Heart right ventricle (tissue), 16 donors: ENCODE measurements at regions not wholly inside any gene's neighbourhood (a gene's known extent, or its start where the extent isn't known, plus 50 kb on each side); places are given as distances from the start of the nearest gene placed in this dataset.

Experiments used
- ATAC-seq, 8 donors: fragments of 200-7000 bp; cut with Tn5 transposase; one replicate each; pipeline ENCODE4 v1.9.1; 2020; ENCODE audit warnings: mild to moderate bottlenecking in 8 of 8, moderate library complexity in 8 of 8, moderate number of reproducible peaks in 1 of 8
- DNase-seq, 2 donors: peaks; one replicate each; pipeline ENCODE4 v3.0.0-alpha.2; 2020
- H3K27ac ChIP-seq, 10 donors: fragments of 200-600 bp; sonication (generic) in 2 of 10; one replicate each; pipeline versions ENCODE4 v1.5.0 to v1.8.0; 2020 to 2022; ENCODE audit warnings: mild to moderate bottlenecking in 3 of 10
- H3K27me3 ChIP-seq, 7 donors: fragments of 200-600 bp; one replicate each; pipeline ENCODE4 v1.8.0; 2021 to 2022; ENCODE audit warnings: mild to moderate bottlenecking in 2 of 7
- H3K36me3 ChIP-seq, 9 donors: fragments of 200-600 bp; sonication (generic) in 1 of 9; one replicate each; pipeline versions ENCODE4 v1.5.0 to v1.8.0; 2020 to 2022; ENCODE audit warnings: mild to moderate bottlenecking in 2 of 9
- H3K4me1 ChIP-seq, 9 donors: fragments of 200-600 bp; sonication (generic) in 1 of 9; one replicate each; pipeline versions ENCODE4 v1.5.0 to v1.8.0; 2020 to 2022; ENCODE audit warnings: mild to moderate bottlenecking in 4 of 9
- H3K4me3 ChIP-seq, 10 donors: fragments of 200-600 bp; sonication (generic) in 2 of 10; one replicate each; pipeline versions ENCODE4 v1.5.0 to v1.8.0; 2020 to 2022; ENCODE audit warnings: mild to moderate bottlenecking in 7 of 10, moderate library complexity in 2 of 10
- H3K9me3 ChIP-seq, 11 donors: fragments of 200-600 bp in 10 of 11; sonication (generic) in 2 of 11; one replicate each; pipeline versions ENCODE4 v1.5.0 to v1.8.0; 2013 to 2022; ENCODE audit warnings: mild to moderate bottlenecking in 2 of 11, control low read depth in 1 of 11, moderate library complexity in 1 of 11
- CTCF ChIP-seq, 9 donors: fragments of 200-600 bp; sonication (generic) in 2 of 9; IDR thresholded peaks; one replicate each; pipeline versions ENCODE4 v1.5.0 to v1.8.0; 2021 to 2022; ENCODE audit warnings: antibody characterized with exemption in 9 of 9, mild to moderate bottlenecking in 5 of 9, moderate library complexity in 1 of 9
- WGBS, 2 donors: extraction: QIAGEN DNeasy Blood & Tissue Kit; methylation state at CpG; one replicate each; pipeline ENCODE4 v1.1.7; 2013; ENCODE audit warnings: inconsistent platforms in 1 of 2; 5-methylcytosine and 5-hydroxymethylcytosine counted together
- intact Hi-C, 10 donors: fragments of 100-400 bp; cut with DNase I; formaldehyde crosslinking; loops; one replicate each; pipeline versions ENCODE4 v1.11.1 to v1.14.2; 2022
- donor health status: Arrhythmogenic right ventricular cardiomyopathy.
- donor health status: ischemic (EF 13 %, LVEDD 7.1; RV severe dilation, severe dysfunction).
- donor health status: healthy with polysubstance abuse.
- donor health status: DM: no; HTN: yes; CAD: no.
- donor health status: DM: no; HTN: no; CAD: no.
- donor health status: ischemic (EF 25% LVEDD 6.9; RV normal size, moderate dysfunction).
- donor health status: ischemic (EF 25% LVEDD 5.7; RV mildly dilated, moderate dysfunction).
- donor health status: healthy.
- donor health status: DM: yes; HTN: yes; CAD: no.
- donor health status: Ischemic cardiomyopathy.
- donor health status: ischemic (EF 35%, LVEDD 5.7; RV mildly dilated, moderate dysfunction).
- donor health status: nonischemic (EF 11% LVEDD 7.7; RV severe dilation, severe dysfunction).
- donor health status: DM: yes; HTN: yes; CAD: no.
- donor health status: PGD.
- donor health status: ischemic (EF 29% LVEDD 5.4; RV normal size, mild dysfunction).
- donor health status: nonischemic (EF 23%, LVEDD 6.1; RV moderate dilation, normal function).

GRCh38 chr3:193769437-193769836, 176.4 kb downstream of the OPA1 start:
- Histone ChIP-seq H3K9me3 (no peaks in the 10 kb centered on the region), H3K27me3 (peaks cover 0 to 28% (median 6%) of the 10 kb centered on the region in 7 donors), H3K27ac (no peak overlapping the region), H3K4me3 (no peak overlapping the region), H3K36me3 (no peaks in the 10 kb centered on the region), H3K4me1 (no peaks in the 10 kb centered on the region)
- 92 to 93% methylated on average over 2 of the region's 2 CpGs for WGBS, 2 donors
- DNase-seq (no peak), ATAC-seq (no peak)
- no peak for TF ChIP-seq CTCF (IDR thresholded peaks at IDR 0.05)
- intact Hi-C loops: no loop called here

GRCh38 chr3:193771011-193771652, 178.1 kb downstream of the OPA1 start:
- H3K27me3 ChIP-seq: peaks cover 0 to 35% (median 16%) of the 10 kb centered on the region in 7 donors
- ATAC-seq (no peak), DNase-seq (no peak)
- 96 to 97% methylated on average over 20 of the region's 20 CpGs for WGBS, 2 donors
- no peaks in the 10 kb centered on the region for H3K4me1 ChIP-seq
- no peak overlapping the region for H3K27ac ChIP-seq
- no peak overlapping the region for H3K4me3 ChIP-seq
- intact Hi-C loops: no loop called here
- no peak for TF ChIP-seq CTCF (IDR thresholded peaks at IDR 0.05)
- no peaks in the 10 kb centered on the region for H3K9me3 ChIP-seq
- H3K36me3 ChIP-seq: no peaks in the 10 kb centered on the region

- no peaks in the 10 kb centered on the region for H3K4me1 ChIP-seq
- DNase-seq: no peak
- intact Hi-C loops: no loop called here
- no peaks in the 10 kb centered on the region for H3K36me3 ChIP-seq
- TF ChIP-seq CTCF (IDR thresholded peaks at IDR 0.05): no peak
- H3K27ac ChIP-seq: no peak overlapping the region
- peaks cover 0 to 42% (median 22%) of the 10 kb centered on the region in 7 donors for H3K27me3 ChIP-seq
- ATAC-seq: no peak
- H3K4me3 ChIP-seq: no peak overlapping the region
- H3K9me3 ChIP-seq: no peaks in the 10 kb centered on the region
- 95% methylated on average over 18 of the region's 18 CpGs for WGBS, 2 donors
These were observed 178.8 kb downstream of the OPA1 start for GRCh38 chr3:193771653-193772421.

- DNase-seq (no peak), ATAC-seq (no peak)
- Histone ChIP-seq H3K4me1 (no peaks in the 10 kb centered on the region), H3K4me3 (no peak overlapping the region), H3K27me3 (peaks cover 0 to 48% (median 26%) of the 10 kb centered on the region in 7 donors), H3K27ac (no peak overlapping the region), H3K36me3 (no peaks in the 10 kb centered on the region), H3K9me3 (no peaks in the 10 kb centered on the region)
- WGBS, 2 donors: 77 to 86% methylated on average over 9 of the region's 9 CpGs
- intact Hi-C loops: no loop called here
- no peak for TF ChIP-seq CTCF (IDR thresholded peaks at IDR 0.05)
These were observed 179.4 kb downstream of the OPA1 start for GRCh38 chr3:193772422-193772763.
